ENCODE measurements at regions not wholly inside any gene's neighbourhood (a gene's known extent, or its start where the extent isn't known, plus 50 kb on each side); places are given as distances from the start of the nearest gene placed in this dataset.

- TF ChIP-seq EP300 (IDR thresholded peaks at IDR 0.05) = no peak
- TF ChIP-seq, protein P1, sequence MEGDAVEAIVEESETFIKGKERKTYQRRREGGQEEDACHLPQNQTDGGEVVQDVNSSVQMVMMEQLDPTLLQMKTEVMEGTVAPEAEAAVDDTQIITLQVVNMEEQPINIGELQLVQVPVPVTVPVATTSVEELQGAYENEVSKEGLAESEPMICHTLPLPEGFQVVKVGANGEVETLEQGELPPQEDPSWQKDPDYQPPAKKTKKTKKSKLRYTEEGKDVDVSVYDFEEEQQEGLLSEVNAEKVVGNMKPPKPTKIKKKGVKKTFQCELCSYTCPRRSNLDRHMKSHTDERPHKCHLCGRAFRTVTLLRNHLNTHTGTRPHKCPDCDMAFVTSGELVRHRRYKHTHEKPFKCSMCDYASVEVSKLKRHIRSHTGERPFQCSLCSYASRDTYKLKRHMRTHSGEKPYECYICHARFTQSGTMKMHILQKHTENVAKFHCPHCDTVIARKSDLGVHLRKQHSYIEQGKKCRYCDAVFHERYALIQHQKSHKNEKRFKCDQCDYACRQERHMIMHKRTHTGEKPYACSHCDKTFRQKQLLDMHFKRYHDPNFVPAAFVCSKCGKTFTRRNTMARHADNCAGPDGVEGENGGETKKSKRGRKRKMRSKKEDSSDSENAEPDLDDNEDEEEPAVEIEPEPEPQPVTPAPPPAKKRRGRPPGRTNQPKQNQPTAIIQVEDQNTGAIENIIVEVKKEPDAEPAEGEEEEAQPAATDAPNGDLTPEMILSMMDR (IDR thresholded peaks at IDR 0.05) = no peak
Observed at GRCh38 chr14:101005447-101005846, 101.9 kb upstream of the RTL1 start.
